ENCODE measurements at regions not wholly inside any gene's neighbourhood (a gene's known extent, or its start where the extent isn't known, plus 50 kb on each side); places are given as distances from the start of the nearest gene placed in this dataset.

- TF ChIP-seq AR (CRISPR knock-in tag; IDR thresholded peaks at IDR 0.05) (no peak), SMAD4 (CRISPR knock-in tag; IDR thresholded peaks at IDR 0.05) (no peak), ATF1 (CRISPR knock-in tag; IDR thresholded peaks at IDR 0.05) (no peak), ZNF121 (CRISPR knock-in tag; IDR thresholded peaks at IDR 0.05) (no peak), ELF4 (CRISPR knock-in tag; IDR thresholded peaks at IDR 0.05; ENCODE audit: low read depth) (no peak), HMGA2 (CRISPR knock-in tag; IDR thresholded peaks at IDR 0.05) (no peak)
- TF ChIP-seq, protein P1, sequence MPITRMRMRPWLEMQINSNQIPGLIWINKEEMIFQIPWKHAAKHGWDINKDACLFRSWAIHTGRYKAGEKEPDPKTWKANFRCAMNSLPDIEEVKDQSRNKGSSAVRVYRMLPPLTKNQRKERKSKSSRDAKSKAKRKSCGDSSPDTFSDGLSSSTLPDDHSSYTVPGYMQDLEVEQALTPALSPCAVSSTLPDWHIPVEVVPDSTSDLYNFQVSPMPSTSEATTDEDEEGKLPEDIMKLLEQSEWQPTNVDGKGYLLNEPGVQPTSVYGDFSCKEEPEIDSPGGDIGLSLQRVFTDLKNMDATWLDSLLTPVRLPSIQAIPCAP (CRISPR knock-in tag; IDR thresholded peaks at IDR 0.05), result no peak
- TF ChIP-seq, protein P2, sequence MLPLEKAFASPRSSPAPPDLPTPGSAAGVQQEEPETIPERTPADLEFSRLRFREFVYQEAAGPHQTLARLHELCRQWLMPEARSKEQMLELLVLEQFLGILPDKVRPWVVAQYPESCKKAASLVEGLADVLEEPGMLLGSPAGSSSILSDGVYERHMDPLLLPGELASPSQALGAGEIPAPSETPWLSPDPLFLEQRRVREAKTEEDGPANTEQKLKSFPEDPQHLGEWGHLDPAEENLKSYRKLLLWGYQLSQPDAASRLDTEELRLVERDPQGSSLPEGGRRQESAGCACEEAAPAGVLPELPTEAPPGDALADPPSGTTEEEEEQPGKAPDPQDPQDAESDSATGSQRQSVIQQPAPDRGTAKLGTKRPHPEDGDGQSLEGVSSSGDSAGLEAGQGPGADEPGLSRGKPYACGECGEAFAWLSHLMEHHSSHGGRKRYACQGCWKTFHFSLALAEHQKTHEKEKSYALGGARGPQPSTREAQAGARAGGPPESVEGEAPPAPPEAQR (CRISPR knock-in tag; IDR thresholded peaks at IDR 0.05), result no peak
- TF ChIP-seq, protein P3, sequence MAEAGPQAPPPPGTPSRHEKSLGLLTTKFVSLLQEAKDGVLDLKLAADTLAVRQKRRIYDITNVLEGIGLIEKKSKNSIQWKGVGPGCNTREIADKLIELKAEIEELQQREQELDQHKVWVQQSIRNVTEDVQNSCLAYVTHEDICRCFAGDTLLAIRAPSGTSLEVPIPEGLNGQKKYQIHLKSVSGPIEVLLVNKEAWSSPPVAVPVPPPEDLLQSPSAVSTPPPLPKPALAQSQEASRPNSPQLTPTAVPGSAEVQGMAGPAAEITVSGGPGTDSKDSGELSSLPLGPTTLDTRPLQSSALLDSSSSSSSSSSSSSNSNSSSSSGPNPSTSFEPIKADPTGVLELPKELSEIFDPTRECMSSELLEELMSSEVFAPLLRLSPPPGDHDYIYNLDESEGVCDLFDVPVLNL (CRISPR knock-in tag; IDR thresholded peaks at IDR 0.05; ENCODE audit: borderline replicate concordance, low read depth), result no peak
Measured at GRCh38 chr1:157415661-157416060, 136.7 kb downstream of the FCRL5 start (continued).

DNA sequence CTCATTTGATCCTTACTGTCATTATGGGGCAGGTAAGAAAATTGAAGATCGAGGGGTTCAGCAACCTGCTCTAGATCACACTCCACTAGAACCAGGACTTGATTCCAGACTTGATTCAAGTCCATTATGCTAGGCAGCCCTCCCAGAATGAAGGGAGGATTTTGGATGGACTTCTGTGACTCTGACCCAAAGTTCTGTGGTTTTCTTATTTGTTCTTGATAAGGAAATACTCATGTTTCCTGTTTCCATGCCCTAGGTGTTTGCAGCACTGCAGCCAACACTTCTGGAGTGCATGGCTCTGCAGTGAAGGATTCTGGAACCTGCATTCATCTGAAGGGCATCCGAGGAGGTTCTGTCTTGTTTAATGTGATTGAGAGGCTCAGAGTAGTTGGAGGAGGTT is 140.0 kb downstream of the FCRL5 start:
- DNase-seq (ENCODE audit: low spot score), result no peak
- CTCF ChIA-PET, result no interaction called here
- no peak overlapping the region for H3K27ac Mint-ChIP-seq
- H3K4me1 Mint-ChIP-seq, result peaks cover 9% of the 10 kb centered on the region
- H3K4me3 Mint-ChIP-seq, result no peak overlapping the region
- no peak for ATAC-seq
- no peaks in the 10 kb centered on the region for H3K9me3 Mint-ChIP-seq
- peaks cover 10% of the 10 kb centered on the region for H3K27me3 Mint-ChIP-seq (ENCODE audit: low read depth)
- POLR2A ChIA-PET, result no interaction called here
- H3K36me3 Mint-ChIP-seq, result no peaks in the 10 kb centered on the region
- TF ChIP-seq GTF2I (CRISPR knock-in tag; conservative IDR thresholded peaks at IDR 0.05) (no peak), ZNF671 (CRISPR knock-in tag; IDR thresholded peaks at IDR 0.05) (no peak), HMGXB4 (CRISPR knock-in tag; IDR thresholded peaks at IDR 0.05) (no peak), ZNF423 (CRISPR knock-in tag; IDR thresholded peaks at IDR 0.05) (no peak), ZNF281 (CRISPR knock-in tag; IDR thresholded peaks at IDR 0.05) (no peak), SP1 (CRISPR knock-in tag; conservative IDR thresholded peaks at IDR 0.05) (no peak), ATF2 (CRISPR knock-in tag; IDR thresholded peaks at IDR 0.05; ENCODE audit: borderline replicate concordance, low read depth) (no peak), GABPB1 (CRISPR knock-in tag; IDR thresholded peaks at IDR 0.05) (no peak), ZBTB43 (CRISPR knock-in tag; IDR thresholded peaks at IDR 0.05) (no peak), PRRX2 (CRISPR knock-in tag; IDR thresholded peaks at IDR 0.05) (no peak), MXD4 (CRISPR knock-in tag; IDR thresholded peaks at IDR 0.05; ENCODE audit: borderline replicate concordance) (no peak)
- TF ChIP-seq, protein P4, sequence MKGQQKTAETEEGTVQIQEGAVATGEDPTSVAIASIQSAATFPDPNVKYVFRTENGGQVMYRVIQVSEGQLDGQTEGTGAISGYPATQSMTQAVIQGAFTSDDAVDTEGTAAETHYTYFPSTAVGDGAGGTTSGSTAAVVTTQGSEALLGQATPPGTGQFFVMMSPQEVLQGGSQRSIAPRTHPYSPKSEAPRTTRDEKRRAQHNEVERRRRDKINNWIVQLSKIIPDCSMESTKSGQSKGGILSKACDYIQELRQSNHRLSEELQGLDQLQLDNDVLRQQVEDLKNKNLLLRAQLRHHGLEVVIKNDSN (CRISPR knock-in tag; IDR thresholded peaks at IDR 0.05), result no peak
- TF ChIP-seq, protein P2 (CRISPR knock-in tag; IDR thresholded peaks at IDR 0.05), result no peak

Measured in WTC11 (cell line).